Heart left ventricle (tissue), 16 donors: ENCODE measurements at regions not wholly inside any gene's neighbourhood (a gene's known extent, or its start where the extent isn't known, plus 50 kb on each side); places are given as distances from the start of the nearest gene placed in this dataset.

Source experiments
- ATAC-seq, 4 donors: fragments of 200-7000 bp; cut with Tn5 transposase; one replicate each; pipeline ENCODE4 v1.9.1; 2020 to 2022; ENCODE audit warnings: moderate library complexity in 4 of 4, mild to moderate bottlenecking in 3 of 4, moderate number of reproducible peaks in 1 of 4
- DNase-seq, 5 donors: peaks; one replicate each; pipeline ENCODE4 v3.0.0-alpha.2; 2020
- H3K27ac ChIP-seq, 12 donors: fragments of 200-600 bp; sonication (generic) in 4 of 12; one replicate each; pipeline versions ENCODE4 v1.5.0 to v1.8.0; 2016 to 2022; ENCODE audit warnings: mild to moderate bottlenecking in 2 of 12
- H3K27me3 ChIP-seq, 9 donors: fragments of 200-600 bp; sonication (generic) in 2 of 9; one replicate each; pipeline versions ENCODE4 v1.5.1 to v1.8.0; 2016 to 2022; ENCODE audit warnings: mild to moderate bottlenecking in 3 of 9
- H3K36me3 ChIP-seq, 9 donors: fragments of 200-600 bp; sonication (generic) in 2 of 9; one replicate each; pipeline versions ENCODE4 v1.5.0 to v1.8.0; 2018 to 2022; ENCODE audit warnings: mild to moderate bottlenecking in 2 of 9
- H3K4me1 ChIP-seq, 12 donors: fragments of 200-600 bp; sonication (generic) in 4 of 12; one replicate each; pipeline versions ENCODE4 v1.5.0 to v1.8.0; 2016 to 2022; ENCODE audit warnings: mild to moderate bottlenecking in 3 of 12
- H3K4me3 ChIP-seq, 12 donors: fragments of 200-600 bp; sonication (generic) in 4 of 12; one replicate each; pipeline versions ENCODE4 v1.5.0 to v1.8.0; 2017 to 2022; ENCODE audit warnings: mild to moderate bottlenecking in 9 of 12, moderate library complexity in 4 of 12
- H3K9me3 ChIP-seq, 12 donors: fragments of 200-600 bp; sonication (generic) in 4 of 12; one replicate each; pipeline versions ENCODE4 v1.5.0 to v1.8.0; 2016 to 2022; ENCODE audit warnings: mild to moderate bottlenecking in 1 of 12
- CTCF ChIP-seq, 12 donors: fragments of 200-600 bp; sonication (generic) in 4 of 12; IDR thresholded peaks; one replicate each; pipeline versions ENCODE4 v1.5.0 to v1.8.0; 2018 to 2022; ENCODE audit warnings: antibody characterized with exemption in 12 of 12, mild to moderate bottlenecking in 5 of 12
- POLR2A ChIP-seq, 2 donors: fragments of 450-650 bp; IDR thresholded peaks; one replicate each; pipeline ENCODE4 v1.6.1; 2017; ENCODE audit warnings: antibody characterized with exemption in 2 of 2, mild to moderate bottlenecking in 2 of 2, moderate library complexity in 2 of 2
- WGBS, 4 donors: extraction: QIAGEN DNeasy Blood & Tissue Kit in 2 of 4; methylation state at CpG; one replicate each; pipeline versions ENCODE4 v1.1.5 to v1.1.7; 2013 to 2018; 5-methylcytosine and 5-hydroxymethylcytosine counted together
- intact Hi-C, 10 donors: fragments of 100-400 bp; cut with DNase I; formaldehyde crosslinking; loops; one replicate each; pipeline versions ENCODE4 v1.11.1 to v1.14.2; 2022
- donor health status: ischemic (EF 13 %, LVEDD 7.1; RV severe dilation, severe dysfunction).
- donor health status: healthy with polysubstance abuse.
- donor health status: DM: no; HTN: yes; CAD: no.
- donor health status: DM: no; HTN: no; CAD: no.
- donor health status: ischemic (EF 25% LVEDD 6.9; RV normal size, moderate dysfunction).
- donor health status: ischemic (EF 25% LVEDD 5.7; RV mildly dilated, moderate dysfunction).
- donor health status: healthy.
- donor health status: DM: yes; HTN: yes; CAD: no.
- donor health status: ischemic (EF 35%, LVEDD 5.7; RV mildly dilated, moderate dysfunction).
- donor health status: nonischemic (EF 11% LVEDD 7.7; RV severe dilation, severe dysfunction).
- donor health status: DM: yes; HTN: yes; CAD: no.
- donor health status: PGD.
- donor health status: ischemic (EF 29% LVEDD 5.4; RV normal size, mild dysfunction).
- donor health status: nonischemic (EF 23%, LVEDD 6.1; RV moderate dilation, normal function).

GRCh38 chr5:167608390-167609272 lies 682.8 kb upstream of the WWC1 start:
- 82 to 88% (median 85%) methylated on average over 13 of the region's 13 CpGs for WGBS, 4 donors
- intact Hi-C loops: no loop called here
- ATAC-seq: no peak
- Histone ChIP-seq H3K27me3 (no peaks in the 10 kb centered on the region), H3K27ac (no peak overlapping the region), H3K9me3 (no peaks in the 10 kb centered on the region), H3K36me3 (no peaks in the 10 kb centered on the region), H3K4me3 (no peak overlapping the region), H3K4me1 (no peaks in the 10 kb centered on the region)
- DNase-seq: no peak
- peak in 2 of 12 donors; percentile 8 to 17 for TF ChIP-seq CTCF (IDR thresholded peaks at IDR 0.05)
- no peak for TF ChIP-seq POLR2A (IDR thresholded peaks at IDR 0.05)

GRCh38 chr5:167614294-167615021 lies 677.0 kb upstream of the WWC1 start:
- TF ChIP-seq CTCF (IDR thresholded peaks at IDR 0.05) (no peak), POLR2A (IDR thresholded peaks at IDR 0.05) (no peak)
- Histone ChIP-seq H3K36me3 (no peaks in the 10 kb centered on the region), H3K4me3 (no peak overlapping the region), H3K4me1 (peaks cover 0 to 6% (median 0%) of the 10 kb centered on the region in 12 donors), H3K27ac (no peak overlapping the region), H3K9me3 (no peaks in the 10 kb centered on the region), H3K27me3 (no peaks in the 10 kb centered on the region)
- ATAC-seq (no peak), DNase-seq (no peak)
- intact Hi-C loops: no loop called here
- 57 to 63% (median 60%) methylated on average over 8 of the region's 8 CpGs for WGBS, 4 donors

- no peak for ATAC-seq
- intact Hi-C loops: no loop called here
Measured at GRCh38 chr5:167616043-167616890, 675.2 kb upstream of the WWC1 start.

More at GRCh38 chr5:167616043-167616890, 675.2 kb upstream of the WWC1 start:
- no peak for DNase-seq
- Histone ChIP-seq H3K27me3 (no peaks in the 10 kb centered on the region), H3K27ac (no peak overlapping the region), H3K4me3 (no peak overlapping the region), H3K4me1 (peaks cover 0 to 6% (median 0%) of the 10 kb centered on the region in 12 donors), H3K9me3 (no peaks in the 10 kb centered on the region), H3K36me3 (no peaks in the 10 kb centered on the region)
- WGBS, 4 donors: 44 to 89% (median 64%) methylated on average over 2 of the region's 2 CpGs
- no peak for TF ChIP-seq POLR2A (IDR thresholded peaks at IDR 0.05)
- TF ChIP-seq CTCF (IDR thresholded peaks at IDR 0.05): no peak
